IMR-90 (cell line): ENCODE measurements at regions not wholly inside any gene's neighbourhood (a gene's known extent, or its start where the extent isn't known, plus 50 kb on each side); places are given as distances from the start of the nearest gene placed in this dataset.

Experiments
- POLR2A ChIP-seq: IDR thresholded peaks from 2 replicates; pipeline ENCODE4 v1.6.1; 2012; ENCODE audit warnings: mild to moderate bottlenecking, low read depth, low read length
- SMC3 ChIP-seq: fragments of 150-350 bp; IDR thresholded peaks from 2 replicates; pipeline ENCODE4 v1.6.1; 2016; ENCODE audit warnings: low read depth, mild to moderate bottlenecking, antibody characterized with exemption, low read length, moderate library complexity
- TF ChIP-seq, protein P1 (sequence below): conservative IDR thresholded peaks from 2 replicates; pipeline ENCODE4 v1.5.1; 2012; ENCODE audit warnings: mild to moderate bottlenecking, low read depth, low read length, improper control_type of control experiment

DNA sequence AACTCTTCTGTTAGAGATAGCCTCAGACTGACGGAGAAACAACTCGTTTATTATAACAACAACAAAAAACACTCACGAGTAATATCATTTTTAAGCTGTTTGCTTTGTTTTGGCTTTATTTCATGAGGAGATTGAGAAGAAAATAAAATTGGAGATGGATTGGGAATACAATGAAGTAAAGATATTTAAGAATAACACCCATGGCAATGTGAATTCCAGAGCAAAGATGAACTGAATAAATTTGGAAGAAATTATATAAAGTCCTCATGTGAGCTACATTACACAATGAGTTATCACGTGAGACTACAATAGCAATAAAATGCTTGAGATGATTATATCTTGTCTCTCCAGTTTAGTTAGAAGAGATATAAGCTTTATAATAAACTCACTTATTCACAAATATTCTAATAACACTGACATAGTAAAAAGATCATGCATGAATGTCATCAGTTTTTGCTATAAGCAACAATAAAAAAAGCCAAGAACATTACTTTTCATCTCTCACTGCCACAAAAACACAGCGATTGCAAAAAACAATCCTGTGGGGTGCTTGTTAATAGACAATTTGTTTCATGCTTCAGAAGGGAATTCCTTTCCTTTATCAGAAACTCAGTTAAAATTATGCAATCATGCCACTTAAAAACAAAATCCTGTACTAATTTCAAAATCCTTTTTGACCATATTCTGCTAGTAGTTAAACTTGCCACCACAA lies 696.7 kb upstream of the MARCKS start:
- TF ChIP-seq, protein P1, sequence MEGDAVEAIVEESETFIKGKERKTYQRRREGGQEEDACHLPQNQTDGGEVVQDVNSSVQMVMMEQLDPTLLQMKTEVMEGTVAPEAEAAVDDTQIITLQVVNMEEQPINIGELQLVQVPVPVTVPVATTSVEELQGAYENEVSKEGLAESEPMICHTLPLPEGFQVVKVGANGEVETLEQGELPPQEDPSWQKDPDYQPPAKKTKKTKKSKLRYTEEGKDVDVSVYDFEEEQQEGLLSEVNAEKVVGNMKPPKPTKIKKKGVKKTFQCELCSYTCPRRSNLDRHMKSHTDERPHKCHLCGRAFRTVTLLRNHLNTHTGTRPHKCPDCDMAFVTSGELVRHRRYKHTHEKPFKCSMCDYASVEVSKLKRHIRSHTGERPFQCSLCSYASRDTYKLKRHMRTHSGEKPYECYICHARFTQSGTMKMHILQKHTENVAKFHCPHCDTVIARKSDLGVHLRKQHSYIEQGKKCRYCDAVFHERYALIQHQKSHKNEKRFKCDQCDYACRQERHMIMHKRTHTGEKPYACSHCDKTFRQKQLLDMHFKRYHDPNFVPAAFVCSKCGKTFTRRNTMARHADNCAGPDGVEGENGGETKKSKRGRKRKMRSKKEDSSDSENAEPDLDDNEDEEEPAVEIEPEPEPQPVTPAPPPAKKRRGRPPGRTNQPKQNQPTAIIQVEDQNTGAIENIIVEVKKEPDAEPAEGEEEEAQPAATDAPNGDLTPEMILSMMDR, result no peak
- TF ChIP-seq SMC3 (no peak), POLR2A (no peak)
